Nephron progenitor cell (in vitro differentiated cells): ENCODE measurements at regions not wholly inside any gene's neighbourhood (a gene's known extent, or its start where the extent isn't known, plus 50 kb on each side); places are given as distances from the start of the nearest gene placed in this dataset.

Source experiments
- DNase-seq: peaks from one replicate; pipeline ENCODE4 v3.0.0; 2021
- H3K27ac Mint-ChIP-seq: 2 replicates; pipeline ENCODE4 v1.8.0; 2021; ENCODE audit warnings: mild to moderate bottlenecking, moderate library complexity, mixed read lengths
- H3K27me3 Mint-ChIP-seq: 2 replicates; pipeline ENCODE4 v1.8.0; 2021; ENCODE audit warnings: mild to moderate bottlenecking, low read depth, mixed read lengths; ENCODE audit not compliant: poor library complexity
- H3K36me3 Mint-ChIP-seq: 2 replicates; pipeline ENCODE4 v1.8.0; 2021; ENCODE audit warnings: low read depth, mixed read lengths
- H3K4me1 Mint-ChIP-seq: 2 replicates; pipeline ENCODE4 v1.8.0; 2021; ENCODE audit warnings: mixed read lengths
- H3K4me3 Mint-ChIP-seq: 2 replicates; pipeline ENCODE4 v1.8.0; 2021; ENCODE audit warnings: mild to moderate bottlenecking, moderate library complexity, mixed read lengths
- H3K9me3 Mint-ChIP-seq: 2 replicates; pipeline ENCODE4 v1.8.0; 2021; ENCODE audit warnings: mild to moderate bottlenecking, moderate library complexity, mixed read lengths
- TF ChIP-seq, protein P1 (sequence below): fragments of 200-600 bp; sonication (generic); IDR thresholded peaks from 2 replicates; pipeline ENCODE4 v1.5.0; 2021; ENCODE audit warnings: antibody characterized with exemption

GRCh38 chr4:34182306-34182705 is 2062.0 kb downstream of the ARAP2 start:
- TF ChIP-seq, protein P1, sequence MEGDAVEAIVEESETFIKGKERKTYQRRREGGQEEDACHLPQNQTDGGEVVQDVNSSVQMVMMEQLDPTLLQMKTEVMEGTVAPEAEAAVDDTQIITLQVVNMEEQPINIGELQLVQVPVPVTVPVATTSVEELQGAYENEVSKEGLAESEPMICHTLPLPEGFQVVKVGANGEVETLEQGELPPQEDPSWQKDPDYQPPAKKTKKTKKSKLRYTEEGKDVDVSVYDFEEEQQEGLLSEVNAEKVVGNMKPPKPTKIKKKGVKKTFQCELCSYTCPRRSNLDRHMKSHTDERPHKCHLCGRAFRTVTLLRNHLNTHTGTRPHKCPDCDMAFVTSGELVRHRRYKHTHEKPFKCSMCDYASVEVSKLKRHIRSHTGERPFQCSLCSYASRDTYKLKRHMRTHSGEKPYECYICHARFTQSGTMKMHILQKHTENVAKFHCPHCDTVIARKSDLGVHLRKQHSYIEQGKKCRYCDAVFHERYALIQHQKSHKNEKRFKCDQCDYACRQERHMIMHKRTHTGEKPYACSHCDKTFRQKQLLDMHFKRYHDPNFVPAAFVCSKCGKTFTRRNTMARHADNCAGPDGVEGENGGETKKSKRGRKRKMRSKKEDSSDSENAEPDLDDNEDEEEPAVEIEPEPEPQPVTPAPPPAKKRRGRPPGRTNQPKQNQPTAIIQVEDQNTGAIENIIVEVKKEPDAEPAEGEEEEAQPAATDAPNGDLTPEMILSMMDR: no peak
- H3K27me3 Mint-ChIP-seq: peaks cover 4% of the 10 kb centered on the region
- H3K36me3 Mint-ChIP-seq: no peaks in the 10 kb centered on the region
- no peak overlapping the region for H3K4me3 Mint-ChIP-seq
- DNase-seq: no peak
- H3K4me1 Mint-ChIP-seq: peaks cover 7% of the 10 kb centered on the region
- no peaks in the 10 kb centered on the region for H3K9me3 Mint-ChIP-seq
- no peak overlapping the region for H3K27ac Mint-ChIP-seq

DNA sequence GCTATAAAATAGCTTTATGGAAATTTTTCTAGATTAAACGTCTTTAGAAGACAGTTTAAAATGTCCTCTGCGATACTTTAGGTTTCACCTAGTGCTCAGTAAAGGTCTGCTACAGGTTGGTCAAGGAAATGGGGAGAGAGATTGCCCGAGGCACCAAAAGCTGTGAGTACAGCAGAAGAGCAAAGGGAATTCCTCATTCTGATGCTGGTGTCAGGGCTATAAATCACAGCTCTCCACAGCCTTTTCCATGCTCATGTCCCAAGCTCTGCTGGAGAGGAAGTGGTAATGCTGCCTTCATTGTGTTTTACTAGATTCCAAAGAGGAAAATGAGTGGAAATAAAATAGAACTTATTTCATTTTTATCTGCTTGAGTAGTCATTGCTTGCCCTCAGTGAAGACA is 2060.4 kb downstream of the ARAP2 start:
- Mint-ChIP-seq H3K4me3 (no peak overlapping the region), H3K27me3 (peaks cover 4% of the 10 kb centered on the region), H3K27ac (no peak overlapping the region), H3K4me1 (peaks cover 7% of the 10 kb centered on the region), H3K36me3 (no peaks in the 10 kb centered on the region), H3K9me3 (no peaks in the 10 kb centered on the region)
- TF ChIP-seq, protein P1: no peak
- DNase-seq: no peak

- Mint-ChIP-seq H3K36me3 (no peaks in the 10 kb centered on the region), H3K4me1 (peaks cover 7% of the 10 kb centered on the region), H3K27ac (no peak overlapping the region), H3K9me3 (no peaks in the 10 kb centered on the region), H3K27me3 (peaks cover 4% of the 10 kb centered on the region), H3K4me3 (no peak overlapping the region)
- no peak for DNase-seq
- TF ChIP-seq, protein P1: no peak
These were observed 2057.3 kb downstream of the ARAP2 start for GRCh38 chr4:34187056-34187455.

GRCh38 chr4:34191443-34191842 is 2052.9 kb downstream of the ARAP2 start:
- DNase-seq: no peak
- Mint-ChIP-seq H3K36me3 (no peaks in the 10 kb centered on the region), H3K9me3 (no peaks in the 10 kb centered on the region), H3K4me1 (no peaks in the 10 kb centered on the region), H3K27ac (no peak overlapping the region), H3K27me3 (no peaks in the 10 kb centered on the region), H3K4me3 (no peak overlapping the region)
- TF ChIP-seq, protein P1: no peak

DNA sequence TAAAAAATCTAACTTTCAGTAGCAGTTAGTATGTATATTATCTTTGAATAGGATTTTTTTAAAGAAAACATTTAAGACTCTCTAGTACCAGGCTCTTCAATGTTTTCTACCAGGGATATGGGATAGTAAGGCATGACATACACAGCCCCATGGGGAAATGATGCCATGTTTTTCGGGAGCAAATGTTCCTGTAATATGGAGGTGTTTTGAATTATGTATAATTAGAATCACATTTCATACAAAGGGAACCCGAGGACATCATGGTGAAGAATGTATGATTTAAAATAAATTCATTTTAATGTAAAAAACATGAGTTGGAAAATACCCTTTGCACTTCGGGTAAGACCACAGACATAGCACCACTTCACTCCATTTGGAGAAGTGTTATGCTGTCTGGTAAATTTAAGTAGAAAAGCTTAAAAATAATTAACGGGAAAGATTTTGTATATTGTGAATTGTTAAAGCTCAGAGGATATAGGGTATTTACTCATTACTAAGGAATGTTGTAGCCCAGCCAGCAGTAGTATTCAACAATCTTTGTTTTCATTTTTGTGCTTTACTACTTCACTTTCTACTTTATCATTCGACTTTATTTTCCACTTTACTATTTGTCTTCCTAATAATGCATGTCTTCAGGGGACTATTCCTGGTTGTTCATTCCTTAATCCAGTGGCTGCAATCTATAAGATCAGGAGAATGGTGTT is 2050.7 kb downstream of the ARAP2 start:
- Mint-ChIP-seq H3K27ac (no peak overlapping the region), H3K27me3 (no peaks in the 10 kb centered on the region), H3K4me3 (no peak overlapping the region), H3K9me3 (no peaks in the 10 kb centered on the region), H3K36me3 (no peaks in the 10 kb centered on the region), H3K4me1 (no peaks in the 10 kb centered on the region)
- TF ChIP-seq, protein P1: no peak
- DNase-seq: no peak

- no peak overlapping the region for H3K27ac Mint-ChIP-seq
- no peak overlapping the region for H3K4me3 Mint-ChIP-seq
- no peaks in the 10 kb centered on the region for H3K4me1 Mint-ChIP-seq
- no peaks in the 10 kb centered on the region for H3K27me3 Mint-ChIP-seq
- TF ChIP-seq, protein P1: no peak
- no peaks in the 10 kb centered on the region for H3K9me3 Mint-ChIP-seq
- H3K36me3 Mint-ChIP-seq: no peaks in the 10 kb centered on the region
- no peak for DNase-seq
These were observed 2049.7 kb downstream of the ARAP2 start for GRCh38 chr4:34194585-34194984.
